ENCODE measurements at regions not wholly inside any gene's neighbourhood (a gene's known extent, or its start where the extent isn't known, plus 50 kb on each side); places are given as distances from the start of the nearest gene placed in this dataset.

- DNase-seq (ENCODE audit: low spot score), result no peak
- peak; percentile 43 for ATAC-seq
- intact Hi-C loops (cut with DNase I), result no loop called here
Observed at GRCh38 chr16:73796241-73796640, 500.4 kb upstream of the PSMD7 start.

GRCh38 chr16:73794994-73795393 lies 501.6 kb upstream of the PSMD7 start:
- no peak for DNase-seq (ENCODE audit: low spot score)
- ATAC-seq, result peak; percentile 90
- intact Hi-C loops (cut with DNase I), result no loop called here

- ATAC-seq (peak; percentile 38), DNase-seq (ENCODE audit: low spot score) (no peak)
- intact Hi-C loops (cut with DNase I), result no loop called here
Observed at GRCh38 chr16:73793871-73794437, 502.7 kb upstream of the PSMD7 start.

GRCh38 chr16:73793260-73793659 lies 503.4 kb upstream of the PSMD7 start:
- intact Hi-C loops (cut with DNase I), result no loop called here
- DNase-seq (ENCODE audit: low spot score) (no peak), ATAC-seq (no peak)

- no peak for ATAC-seq
- no peak for DNase-seq (ENCODE audit: low spot score)
- intact Hi-C loops (cut with DNase I), result no loop called here
Observed at GRCh38 chr16:73792199-73793020, 504.2 kb upstream of the PSMD7 start.

- DNase-seq (ENCODE audit: low spot score) (no peak), ATAC-seq (no peak)
- intact Hi-C loops (cut with DNase I), result no loop called here
Observed at GRCh38 chr16:73781297-73781696, 515.3 kb upstream of the PSMD7 start.

- ATAC-seq, result no peak
- intact Hi-C loops (cut with DNase I), result no loop called here
- DNase-seq (ENCODE audit: low spot score), result no peak
Observed at GRCh38 chr16:73778887-73779286, 517.7 kb upstream of the PSMD7 start.

GRCh38 chr16:73775841-73776388 lies 520.7 kb upstream of the PSMD7 start:
- DNase-seq (ENCODE audit: low spot score), result no peak
- intact Hi-C loops (cut with DNase I), result no loop called here

GRCh38 chr16:73771196-73772064 lies 525.2 kb upstream of the PSMD7 start:
- DNase-seq (ENCODE audit: low spot score) (no peak), ATAC-seq (no peak)
- intact Hi-C loops (cut with DNase I), result no loop called here

More at GRCh38 chr16:73775841-73776388, 520.7 kb upstream of the PSMD7 start:
- ATAC-seq, result no peak

- intact Hi-C loops (cut with DNase I), result no loop called here
- no peak for DNase-seq (ENCODE audit: low spot score)
- no peak for ATAC-seq
Observed at GRCh38 chr16:73768786-73769203, 527.8 kb upstream of the PSMD7 start.

GRCh38 chr16:73764321-73764720 lies 532.3 kb upstream of the PSMD7 start:
- intact Hi-C loops (cut with DNase I), result no loop called here
- ATAC-seq (no peak), DNase-seq (ENCODE audit: low spot score) (no peak)

- ATAC-seq (no peak), DNase-seq (ENCODE audit: low spot score) (no peak)
- intact Hi-C loops (cut with DNase I), result no loop called here
Observed at GRCh38 chr16:73756289-73757178, 540.1 kb upstream of the PSMD7 start.

GRCh38 chr16:73753931-73754330 lies 542.7 kb upstream of the PSMD7 start:
- DNase-seq (ENCODE audit: low spot score), result no peak
- intact Hi-C loops (cut with DNase I), result no loop called here
- no peak for ATAC-seq

GRCh38 chr16:73750639-73751038 lies 546.0 kb upstream of the PSMD7 start:
- intact Hi-C loops (cut with DNase I), result no loop called here
- ATAC-seq (no peak), DNase-seq (ENCODE audit: low spot score) (no peak)

GRCh38 chr16:73747328-73747727 lies 549.3 kb upstream of the PSMD7 start:
- intact Hi-C loops (cut with DNase I), result no loop called here
- no peak for ATAC-seq

GRCh38 chr16:73746554-73746953 lies 550.1 kb upstream of the PSMD7 start:
- ATAC-seq, result no peak
- no peak for DNase-seq (ENCODE audit: low spot score)
- intact Hi-C loops (cut with DNase I), result no loop called here

More at GRCh38 chr16:73747328-73747727, 549.3 kb upstream of the PSMD7 start:
- no peak for DNase-seq (ENCODE audit: low spot score)

GRCh38 chr16:73743665-73744496 lies 552.7 kb upstream of the PSMD7 start:
- DNase-seq (ENCODE audit: low spot score) (no peak), ATAC-seq (no peak)
- intact Hi-C loops (cut with DNase I), result no loop called here
